ENCODE measurements at regions not wholly inside any gene's neighbourhood (a gene's known extent, or its start where the extent isn't known, plus 50 kb on each side); places are given as distances from the start of the nearest gene placed in this dataset.

- TF ChIP-seq EZH2 (IDR thresholded peaks at IDR 0.05; ENCODE audit: insufficient read depth, low read length) = no peak
- no peak for TF ChIP-seq CTCF (IDR thresholded peaks at IDR 0.05; ENCODE audit: insufficient read depth, low read depth, low read length)
Measured at GRCh38 chr12:111111681-111112080, 191.3 kb upstream of the MYL2 start.
